SK-N-SH treated with all-trans-retinoic acid at 6 μM for 48 hours (cell line): ENCODE measurements at regions not wholly inside any gene's neighbourhood (a gene's known extent, or its start where the extent isn't known, plus 50 kb on each side); places are given as distances from the start of the nearest gene placed in this dataset.

Source experiments
- ESRRG ChIP-seq: fragments of 250-450 bp; sonication (Bioruptor Pico); IDR thresholded peaks from 2 replicates; pipeline ENCODE4 v1.6.1; 2021; ENCODE audit warnings: mild to moderate bottlenecking
- PATZ1 ChIP-seq: fragments of 250-450 bp; sonication (Bioruptor Pico); IDR thresholded peaks from 2 replicates; pipeline ENCODE4 v1.8.0; 2020; ENCODE audit warnings: mild to moderate bottlenecking, moderate library complexity, borderline replicate concordance
- ZC3H10 ChIP-seq: fragments of 250-450 bp; sonication (Bioruptor Pico); IDR thresholded peaks from 2 replicates; pipeline ENCODE4 v1.5.1; 2021; ENCODE audit warnings: mild to moderate bottlenecking, moderate library complexity
- ZNF565 ChIP-seq: fragments of 450-650 bp; formaldehyde crosslinking; conservative IDR thresholded peaks from 2 replicates; pipeline ENCODE4 v1.5.0; 2020; ENCODE audit warnings: low read depth, mild to moderate bottlenecking, moderate library complexity

DNA sequence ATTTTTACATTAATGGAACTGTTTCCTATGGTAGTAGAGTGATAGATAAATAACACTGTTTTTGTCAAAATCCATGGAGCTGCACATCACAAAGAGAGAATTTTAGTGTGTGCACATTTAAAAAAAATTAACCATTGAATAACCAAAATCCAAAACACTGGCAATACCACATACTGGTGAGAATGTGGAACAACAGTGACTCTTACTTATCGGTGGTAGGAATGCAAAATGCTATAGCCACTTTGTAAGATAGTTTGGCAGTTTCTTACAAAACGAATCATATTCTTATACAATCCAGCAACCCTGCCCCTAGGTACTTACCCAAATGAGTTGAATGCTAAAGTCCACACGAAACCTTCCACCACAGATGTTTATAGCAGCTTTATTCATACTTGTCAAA lies 229.6 kb upstream of the GPR101 start:
- TF ChIP-seq ESRRG (CRISPR knock-in tag): no peak
- TF ChIP-seq PATZ1 (CRISPR knock-in tag): no peak
- no peak for TF ChIP-seq ZNF565 (CRISPR knock-in tag)
- no peak for TF ChIP-seq ZC3H10 (CRISPR knock-in tag)
